OCI-M1 (cell line): ENCODE measurements at regions not wholly inside any gene's neighbourhood (a gene's known extent, or its start where the extent isn't known, plus 50 kb on each side); places are given as distances from the start of the nearest gene placed in this dataset.
A peak's percentile ranks its signal among the peaks of the same experiment; 100 is the strongest.

Experiments used
- DNase-seq: peaks from one replicate; lab custom pipeline; 2025; lab: John Stamatoyannopoulos, UW

DNA sequence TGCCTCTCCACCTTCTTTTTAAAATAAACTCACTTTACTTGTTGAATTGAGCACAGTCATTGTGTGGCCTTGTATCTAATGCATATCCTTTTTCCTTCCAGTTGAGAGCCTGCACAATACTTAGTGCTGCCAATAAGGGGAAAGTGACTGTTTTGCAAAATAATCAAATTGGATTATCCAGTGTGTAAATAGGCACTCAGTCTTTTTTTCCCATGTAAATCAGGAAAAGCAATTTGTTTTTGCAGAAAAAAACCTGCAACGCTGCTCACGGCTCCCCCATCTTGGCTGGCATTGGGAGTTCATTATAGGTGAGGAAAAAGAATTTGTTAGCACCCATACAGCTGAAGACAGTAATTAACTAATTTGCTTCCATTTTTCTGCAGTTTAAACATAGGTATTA lies 299.9 kb downstream of the CSNK1G3 start:
- DNase-seq, result no peak

DNA sequence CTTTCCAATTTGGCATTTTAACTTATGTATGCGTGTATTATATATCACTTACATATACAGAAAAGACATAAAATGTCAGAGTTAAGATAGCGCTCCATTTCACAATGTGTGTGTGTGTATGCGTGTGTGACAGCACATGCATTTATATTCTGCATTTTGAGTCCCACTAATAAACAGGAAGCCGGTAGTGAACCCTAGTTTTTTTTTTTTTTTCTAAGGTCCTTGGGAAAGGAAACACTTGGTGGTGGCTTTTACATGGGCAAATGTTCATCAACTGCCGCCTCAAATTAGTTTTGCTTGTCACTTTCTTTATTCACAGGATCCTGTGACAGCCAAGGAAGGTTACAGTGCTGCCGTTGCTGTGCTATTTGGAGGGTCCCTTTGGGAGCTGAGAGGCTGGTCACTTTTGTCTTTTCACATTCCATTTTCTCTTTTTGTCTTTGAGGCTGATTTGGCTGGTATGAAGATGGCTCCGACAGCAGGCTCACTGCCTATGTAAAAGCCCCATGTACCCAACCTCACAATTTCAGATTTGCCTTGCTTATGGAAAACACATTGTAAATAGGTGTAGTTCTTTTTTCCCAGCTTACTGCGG lies 298.9 kb downstream of the CSNK1G3 start:
- no peak for DNase-seq

DNA sequence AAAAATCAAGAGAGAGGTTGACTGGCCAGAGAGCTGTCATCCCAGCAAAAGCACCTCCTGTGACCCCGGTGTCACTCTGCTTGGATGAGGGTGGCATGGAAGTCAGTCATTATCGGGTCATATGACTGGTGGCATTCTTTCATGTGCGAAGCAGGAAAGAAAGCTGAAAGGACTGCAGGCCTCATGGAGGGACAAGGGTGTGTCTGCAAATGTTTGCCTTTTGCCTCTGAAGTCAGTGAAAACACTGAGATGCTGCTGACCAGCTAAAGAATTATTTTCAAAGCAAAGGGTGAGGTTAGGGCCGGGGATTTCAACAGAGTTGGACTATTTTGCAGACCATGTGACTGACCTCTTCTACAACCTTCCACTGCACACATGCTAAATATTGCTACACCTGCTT lies 298.3 kb downstream of the CSNK1G3 start:
- no peak for DNase-seq

DNA sequence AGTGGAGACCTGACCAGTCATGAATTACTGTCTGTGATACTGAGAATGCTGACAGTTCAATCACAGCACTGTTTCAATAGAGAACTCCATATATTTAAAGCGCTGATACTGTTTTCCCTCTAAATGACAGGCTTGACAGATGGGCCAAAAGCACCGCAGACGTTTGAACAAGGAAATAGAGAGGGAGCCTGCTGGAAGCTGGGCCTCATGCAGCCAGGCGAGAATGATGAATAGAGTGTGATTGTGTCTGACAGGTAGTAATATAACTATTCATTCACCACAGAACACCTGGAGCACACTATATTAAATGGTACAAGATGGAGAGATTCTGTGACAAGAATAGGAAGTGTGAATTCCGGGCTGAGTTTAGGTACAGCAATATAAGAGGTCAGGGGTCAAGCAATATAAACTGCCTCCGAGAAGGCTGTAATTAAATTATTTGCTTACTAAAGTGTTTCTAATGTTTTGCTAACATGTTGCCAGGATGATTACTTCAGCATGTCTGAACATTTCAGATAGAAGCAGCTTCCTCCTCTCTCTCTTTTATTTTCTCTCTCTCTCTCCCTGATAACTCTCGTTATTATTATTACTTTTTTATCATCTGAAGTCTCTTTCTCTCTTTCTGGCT lies 297.7 kb downstream of the CSNK1G3 start:
- no peak for DNase-seq

DNA sequence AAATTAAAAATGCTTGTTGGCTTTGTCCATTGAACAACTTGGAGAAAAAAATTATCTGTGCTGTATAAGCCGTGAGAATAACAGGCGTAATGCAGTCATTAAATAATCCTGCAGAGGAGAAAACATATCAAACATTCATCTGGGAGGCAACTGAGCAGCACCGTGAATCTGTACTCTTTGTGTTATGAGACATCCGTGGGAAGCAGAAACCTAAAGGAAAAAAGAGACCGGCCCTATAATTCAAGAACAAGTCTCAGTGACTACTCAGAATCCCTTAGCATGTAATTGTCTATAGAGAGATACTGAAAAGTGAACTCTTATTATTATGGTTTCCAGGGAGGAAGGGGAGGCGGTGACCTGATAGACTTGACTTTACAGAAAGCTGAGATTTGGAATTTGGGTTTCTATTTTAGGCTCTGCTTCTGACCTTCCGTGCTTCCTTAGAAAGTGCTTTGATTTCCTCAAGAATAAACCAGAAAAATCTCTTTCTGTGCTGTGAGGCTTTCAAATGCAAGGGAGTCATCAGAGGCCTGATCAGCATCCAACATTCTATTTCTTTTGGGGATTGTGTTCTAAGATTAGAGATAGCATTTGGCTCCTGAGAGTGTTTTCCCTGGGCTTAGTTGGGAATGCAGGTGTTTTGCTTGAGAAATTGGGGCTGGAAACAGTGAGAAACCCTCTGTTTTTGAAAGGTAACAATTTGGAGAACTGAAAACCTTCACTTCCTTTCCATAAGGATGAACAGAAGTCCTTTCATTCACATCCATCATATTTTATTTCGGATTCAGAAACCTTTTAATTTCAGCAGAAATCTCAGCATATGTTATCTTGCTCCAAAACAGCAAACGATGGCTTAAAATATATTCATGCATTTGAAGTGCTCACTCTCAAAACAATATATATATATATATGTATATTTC lies 296.7 kb downstream of the CSNK1G3 start:
- DNase-seq, result no peak

DNA sequence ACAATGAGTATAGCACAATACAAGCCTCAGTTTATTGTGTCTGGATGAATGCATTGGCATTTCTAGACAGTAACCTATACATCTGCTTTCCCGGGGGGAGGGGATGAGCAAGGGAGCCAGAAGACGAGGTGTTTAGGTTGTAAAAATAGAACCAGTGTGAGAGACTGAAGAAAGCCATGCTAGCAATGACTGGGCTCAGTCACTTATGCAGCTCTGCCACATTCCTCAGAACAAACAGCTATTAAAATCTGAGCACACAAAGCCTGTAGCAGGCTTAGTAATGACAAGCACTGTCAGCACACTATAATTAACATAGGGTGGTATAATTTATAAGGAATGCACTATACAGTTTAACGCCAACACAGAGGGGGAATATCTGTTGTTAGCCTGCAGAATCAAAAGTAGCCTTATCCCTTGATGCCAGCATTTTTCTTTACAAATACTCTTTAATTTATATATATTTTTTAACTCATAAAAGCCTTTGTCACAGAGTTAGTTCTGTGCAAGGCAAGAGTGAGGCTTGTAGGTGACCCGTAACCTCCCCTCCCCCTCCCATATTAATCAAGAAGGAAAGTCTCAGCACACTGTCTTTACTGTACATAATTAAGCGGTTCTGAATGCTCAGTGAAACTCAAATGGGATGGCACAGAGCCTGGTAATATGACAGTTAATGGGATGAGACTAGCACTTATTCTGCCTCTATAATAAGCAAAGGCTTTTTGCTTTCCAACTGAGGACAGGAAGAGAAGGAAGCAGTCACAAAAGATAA lies 295.4 kb downstream of the CSNK1G3 start:
- DNase-seq, result no peak

DNA sequence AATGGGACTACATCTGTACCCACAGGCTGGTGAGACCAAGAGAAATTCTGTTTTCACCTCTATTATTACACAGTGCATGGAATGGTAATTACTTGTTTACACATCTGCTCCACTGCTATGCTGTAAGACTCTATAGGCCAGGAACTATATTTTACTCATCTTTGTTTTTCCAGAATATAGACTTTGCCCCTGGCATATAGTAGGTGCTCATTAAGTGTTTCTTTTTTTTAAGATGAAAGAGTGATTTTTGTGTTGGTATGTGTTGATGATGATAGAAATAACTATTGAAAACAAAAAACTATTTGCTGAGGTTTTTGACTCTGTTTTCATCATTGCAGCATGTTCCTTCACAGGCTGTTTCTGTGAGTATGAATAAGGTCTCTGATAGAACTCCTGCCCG lies 294.7 kb downstream of the CSNK1G3 start:
- DNase-seq, result no peak

DNA sequence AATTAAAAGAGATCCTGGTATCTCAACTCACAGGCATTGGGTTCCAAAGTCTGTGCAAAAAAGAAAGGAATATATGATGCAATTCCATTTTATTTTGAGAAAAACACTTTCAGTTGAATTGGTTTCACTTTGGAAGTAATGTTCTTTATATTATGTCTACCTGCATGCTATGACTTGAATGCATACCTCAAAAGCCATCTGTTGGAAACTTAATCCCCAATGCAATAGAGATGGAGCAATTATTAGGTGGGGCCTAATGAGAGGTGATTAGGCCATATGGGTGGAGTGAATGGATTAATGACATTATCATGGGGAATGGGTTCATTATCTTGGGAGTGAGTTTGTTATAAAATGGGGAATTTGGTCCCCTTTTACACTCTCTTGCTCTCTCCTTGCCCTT lies 293.3 kb downstream of the CSNK1G3 start:
- DNase-seq, result no peak

DNA sequence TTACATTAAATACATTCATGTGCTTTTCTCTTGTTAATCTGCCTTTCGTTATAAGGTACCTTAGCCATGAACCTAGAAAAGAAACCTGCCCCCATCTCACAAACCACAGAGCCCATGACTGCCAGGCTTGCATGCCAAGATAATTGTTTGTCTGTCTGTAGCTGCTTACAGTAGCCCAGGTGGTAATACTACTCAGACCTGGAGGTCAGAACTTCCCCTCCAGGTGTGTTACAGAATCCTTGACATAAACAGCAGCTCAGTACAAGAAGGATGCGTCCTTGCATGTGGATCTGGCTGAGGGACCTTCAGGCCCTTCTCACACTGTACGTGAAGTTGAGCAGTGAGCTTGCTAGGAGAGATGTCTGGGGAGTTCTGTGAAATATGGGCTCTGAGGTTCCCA lies 291.4 kb downstream of the CSNK1G3 start:
- no peak for DNase-seq

DNA sequence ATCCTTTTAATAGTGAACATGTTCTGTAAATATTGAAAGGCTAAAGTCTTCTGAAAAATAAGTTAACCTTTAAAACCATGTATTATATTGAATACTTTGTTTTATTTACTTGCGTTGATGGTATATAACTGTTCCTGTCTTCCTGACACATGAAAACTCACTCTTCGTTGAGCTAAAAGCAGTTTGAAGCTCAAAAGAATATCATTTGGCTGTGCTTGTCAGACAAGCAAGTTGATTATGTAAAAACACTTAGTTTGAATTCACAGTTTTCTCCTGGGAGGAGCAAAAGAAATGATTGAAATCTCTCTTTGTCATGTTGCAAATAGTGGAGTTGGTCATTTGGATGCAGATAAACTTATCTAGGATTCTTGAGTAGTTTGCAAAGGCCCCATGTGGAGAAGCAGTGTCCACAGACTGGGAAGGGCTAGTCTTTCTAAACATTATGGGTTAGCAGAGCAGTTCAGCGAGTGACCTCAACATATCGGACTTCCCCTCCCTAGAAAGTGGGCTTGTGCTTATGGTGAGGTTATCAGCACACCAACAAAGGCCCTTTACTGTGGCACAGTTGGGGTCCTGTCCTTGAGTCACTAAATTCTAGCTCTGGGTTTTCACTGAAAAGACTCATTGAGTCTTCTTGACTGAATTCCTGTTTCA lies 290.4 kb downstream of the CSNK1G3 start:
- no peak for DNase-seq

DNA sequence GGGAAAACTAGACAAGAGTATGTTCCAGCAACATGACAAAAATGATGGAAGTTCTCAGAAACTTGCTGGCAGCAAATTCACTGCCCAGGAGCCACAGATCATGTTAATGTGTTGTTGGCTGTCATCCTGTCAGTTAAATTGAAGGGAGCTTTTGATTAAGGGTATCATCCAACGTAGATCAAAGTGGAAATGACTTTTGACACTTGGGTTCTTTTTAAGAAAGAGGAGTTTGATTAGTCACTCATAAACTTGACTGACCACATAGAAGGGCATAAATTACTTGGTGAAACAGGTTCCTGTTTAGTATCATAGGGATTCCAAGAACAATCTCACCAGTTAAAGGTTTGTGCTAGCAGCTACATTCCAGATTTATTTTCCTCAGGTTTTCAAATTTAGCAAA lies 288.7 kb downstream of the CSNK1G3 start:
- DNase-seq, result no peak

DNA sequence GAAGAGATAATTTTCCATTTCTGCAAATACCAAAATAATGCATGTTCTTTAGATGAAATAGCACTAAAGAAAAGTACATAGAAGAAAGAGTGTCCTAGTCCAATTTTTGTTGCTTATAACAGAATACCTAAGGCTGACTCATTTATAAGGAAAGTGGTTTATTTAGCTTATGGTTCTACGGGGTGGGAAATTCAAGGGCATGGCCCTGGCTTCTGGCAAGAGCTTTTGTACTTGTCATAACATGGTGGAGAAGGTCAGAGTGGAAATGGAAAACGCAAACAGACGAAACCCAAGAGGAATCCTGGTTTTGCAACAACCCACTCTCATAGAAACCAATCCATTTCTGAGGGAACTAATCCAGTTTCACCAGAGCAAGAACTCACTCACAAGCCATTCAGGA lies 283.7 kb downstream of the CSNK1G3 start:
- DNase-seq, result no peak

DNA sequence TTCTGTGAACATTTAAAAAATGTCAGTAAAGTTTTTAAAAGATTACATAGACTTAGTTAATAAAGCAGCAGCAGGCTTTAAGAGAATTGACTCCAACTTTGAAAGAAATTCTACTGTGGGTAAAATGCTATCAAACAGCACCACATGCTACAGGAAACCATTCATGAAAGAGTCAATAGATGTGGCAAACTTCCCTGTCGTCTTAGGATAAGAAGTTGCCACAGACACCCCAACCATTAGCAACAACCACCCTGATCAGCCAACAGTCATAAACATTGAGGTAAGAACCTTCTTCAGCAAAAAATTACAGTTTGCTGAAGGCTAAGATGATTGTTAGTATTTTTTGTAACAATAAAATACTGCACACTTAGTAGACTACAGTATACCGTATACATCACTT lies 278.2 kb downstream of the CSNK1G3 start:
- no peak for DNase-seq

DNA sequence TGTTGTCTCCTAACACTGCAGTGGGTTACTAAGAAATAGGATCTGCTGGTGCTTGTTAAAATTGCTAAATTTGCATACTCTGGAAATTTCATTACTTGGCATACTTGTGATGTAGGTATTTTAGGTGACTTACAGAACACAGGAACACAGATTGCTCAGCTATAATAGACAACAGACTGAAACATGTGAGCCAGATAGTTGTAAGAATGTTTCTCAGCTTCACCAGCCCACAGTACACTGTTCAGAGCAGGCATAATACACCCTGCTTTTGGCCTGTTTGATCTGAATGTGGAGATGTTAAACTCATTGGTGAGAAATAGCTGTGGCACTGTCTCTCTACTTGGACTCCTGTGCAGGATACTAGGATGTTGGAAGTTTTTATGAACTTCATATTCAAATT lies 275.7 kb downstream of the CSNK1G3 start:
- no peak for DNase-seq

DNA sequence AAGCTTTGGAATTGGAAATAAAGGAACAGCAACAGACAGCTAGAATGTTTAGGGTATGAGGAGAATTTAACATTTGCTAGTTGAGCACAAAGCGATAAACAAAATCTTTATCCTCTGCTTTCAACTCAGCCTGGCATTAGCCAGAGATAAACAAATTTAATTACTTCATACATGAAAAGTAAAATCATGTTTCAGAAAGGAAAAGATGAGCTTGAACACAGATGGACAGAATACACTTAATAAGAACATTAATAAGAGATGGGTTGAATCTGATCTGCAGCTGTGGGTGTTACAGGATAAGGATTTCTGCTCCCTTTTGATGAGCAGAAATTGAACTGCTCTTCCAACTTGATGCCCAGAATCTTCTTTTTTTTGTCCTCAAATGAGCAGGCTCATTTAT lies 275.2 kb downstream of the CSNK1G3 start:
- no peak for DNase-seq

DNA sequence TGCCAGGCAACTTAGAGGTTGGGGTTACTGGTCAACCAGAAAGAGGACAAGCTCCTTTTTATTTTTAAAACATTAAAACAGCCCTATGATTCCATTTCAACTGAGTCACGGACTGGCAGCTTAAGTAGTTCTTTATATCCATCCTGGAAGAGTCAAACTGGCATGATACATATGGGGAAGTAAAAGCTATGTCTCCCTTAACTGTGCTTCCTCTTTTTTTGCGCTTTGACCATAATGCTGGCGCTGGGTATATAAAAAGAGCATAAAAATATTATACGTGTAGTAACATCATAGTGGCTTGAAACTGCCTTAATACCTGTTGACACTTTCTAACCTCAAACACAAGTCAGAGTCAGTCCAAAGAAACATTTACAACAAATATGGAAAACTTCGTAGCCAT lies 274.4 kb downstream of the CSNK1G3 start:
- DNase-seq, result peak; percentile 5

DNA sequence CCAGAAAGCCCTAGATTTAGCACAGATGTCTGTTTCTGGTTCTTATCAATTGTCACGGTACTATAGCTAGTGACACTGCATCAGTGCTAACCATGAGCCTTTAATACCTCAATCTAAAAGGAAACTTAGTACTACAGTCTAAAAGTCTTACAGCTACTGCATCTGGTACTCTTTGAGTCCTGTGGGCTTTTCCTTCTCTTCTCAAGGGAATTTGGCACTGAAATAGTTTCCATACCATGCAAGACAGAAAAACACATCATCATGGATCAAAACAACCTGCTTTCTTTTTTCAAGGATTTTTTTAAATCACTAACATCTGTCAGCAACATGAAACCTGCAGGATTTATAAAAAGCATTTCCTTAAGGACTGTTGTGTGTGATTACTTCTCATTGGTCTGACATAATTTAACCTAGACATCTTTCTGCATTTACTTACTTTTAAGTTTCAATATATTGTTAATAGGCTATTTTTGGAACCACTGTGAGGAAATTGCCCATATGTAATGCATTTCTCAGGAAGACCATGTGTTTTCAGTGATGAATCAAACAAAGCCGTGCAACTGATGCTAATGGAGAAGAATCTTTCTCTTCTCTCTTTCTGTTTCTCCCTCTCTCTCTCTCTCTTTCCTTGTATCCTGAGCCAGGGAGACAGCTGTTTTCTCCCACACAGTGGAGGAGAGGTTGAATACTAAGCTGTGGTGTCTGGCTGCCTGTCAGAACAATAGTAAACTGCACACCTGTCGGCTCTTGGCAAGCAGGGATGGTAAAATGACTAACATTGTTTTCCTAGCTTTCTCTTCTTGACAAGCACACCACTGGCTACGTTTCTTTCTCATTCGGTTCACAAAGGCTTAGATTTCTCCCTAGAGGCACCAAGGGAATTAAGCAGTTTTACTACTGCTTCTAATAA lies 273.4 kb downstream of the CSNK1G3 start:
- DNase-seq, result no peak

DNA sequence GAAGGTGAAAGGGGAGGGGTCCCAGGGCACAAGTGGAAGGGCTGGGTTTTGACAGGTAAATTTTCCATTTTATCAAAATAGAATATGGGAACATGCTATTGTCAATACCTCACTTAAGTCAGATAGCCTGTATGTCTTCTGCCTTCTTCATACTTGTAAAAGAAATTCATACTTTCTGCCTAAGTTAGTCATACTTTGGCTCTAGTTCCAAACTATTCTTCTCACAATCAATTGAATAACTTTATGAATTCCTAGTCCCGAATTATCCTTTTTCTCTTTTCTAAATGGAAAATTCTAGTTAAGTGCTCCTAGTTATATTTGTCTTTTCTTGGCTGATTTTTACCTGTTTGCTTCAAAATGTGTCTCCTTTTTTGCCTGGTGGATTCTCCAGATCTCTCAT lies 271.4 kb downstream of the CSNK1G3 start:
- no peak for DNase-seq

DNA sequence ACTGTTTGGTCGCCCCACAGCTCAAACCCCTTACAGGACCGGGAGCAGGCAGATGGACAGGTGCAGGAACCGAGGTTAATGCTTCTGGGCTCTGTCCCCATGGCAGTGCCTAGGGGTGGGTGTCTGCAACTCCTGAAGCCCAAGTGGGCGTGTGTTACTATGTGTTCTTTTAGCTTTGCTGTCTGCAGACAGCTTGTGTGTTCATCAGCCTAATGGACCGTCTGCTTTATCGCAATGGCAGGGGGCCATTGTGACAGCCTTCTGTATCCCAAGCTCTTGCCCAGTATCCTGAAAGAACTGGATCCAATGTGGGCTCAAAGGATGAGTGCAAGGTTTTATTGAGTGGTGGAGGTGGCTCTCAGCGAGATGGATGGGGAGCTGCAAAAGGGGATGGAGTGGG lies 266.7 kb downstream of the CSNK1G3 start:
- no peak for DNase-seq

DNA sequence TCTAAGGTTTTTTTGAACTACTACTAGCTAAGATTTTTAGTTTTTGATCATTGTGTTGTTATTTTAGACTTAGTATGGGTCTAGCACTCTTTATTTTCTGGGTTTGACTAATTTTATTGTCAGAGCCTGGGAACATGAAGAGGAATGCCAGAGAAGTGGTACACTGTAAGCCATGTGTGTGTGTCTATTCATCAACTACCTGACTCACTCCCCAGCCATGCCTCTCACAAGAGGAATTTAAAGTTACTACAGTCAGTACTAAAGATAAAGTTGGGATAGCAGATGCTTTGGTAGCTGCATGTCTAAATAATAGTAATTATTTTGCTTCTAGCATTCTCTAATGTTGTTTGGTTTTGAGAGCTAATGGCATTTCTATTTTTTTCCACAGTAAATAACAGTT lies 264.8 kb downstream of the CSNK1G3 start:
- DNase-seq, result no peak

DNA sequence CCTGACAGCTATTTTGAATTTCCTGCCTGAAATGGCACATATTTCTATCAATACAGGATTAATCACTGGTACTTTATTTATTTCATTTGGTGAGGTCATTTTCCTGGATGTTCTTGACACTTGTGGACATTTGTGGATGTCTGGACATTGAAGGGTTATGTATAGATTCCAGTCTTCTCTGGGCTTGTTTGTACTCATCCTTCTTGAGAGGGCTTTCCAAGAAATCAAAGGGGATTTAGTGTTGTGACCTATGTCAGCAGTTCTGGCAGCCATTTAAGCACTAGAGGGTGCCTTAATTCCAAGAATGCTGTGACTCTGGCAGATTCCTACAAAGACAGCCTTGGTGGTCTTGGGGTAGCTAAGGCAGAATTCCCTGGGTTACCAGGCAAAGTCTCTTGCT lies 259.7 kb downstream of the CSNK1G3 start:
- no peak for DNase-seq
